ENCODE measurements at regions not wholly inside any gene's neighbourhood (a gene's known extent, or its start where the extent isn't known, plus 50 kb on each side); places are given as distances from the start of the nearest gene placed in this dataset.

GRCh38 chr2:72003796-72004195, 143.9 kb downstream of the CYP26B1 start (continued):
- TF ChIP-seq ESRRA (IDR thresholded peaks at IDR 0.05; ENCODE audit: low read length) (no peak), FOS (IDR thresholded peaks at IDR 0.05; ENCODE audit: borderline replicate concordance, extremely low read depth, insufficient read length) (no peak), NBN (IDR thresholded peaks at IDR 0.05) (no peak), HDAC6 (IDR thresholded peaks at IDR 0.05; ENCODE audit: unreplicated experiment) (no peak), JUND (IDR thresholded peaks at IDR 0.05; ENCODE audit: low read depth, low read length) (no peak), LARP7 (IDR thresholded peaks at IDR 0.05) (no peak), HCFC1 (IDR thresholded peaks at IDR 0.05; ENCODE audit: low read length) (no peak)

- Histone ChIP-seq H3K79me2 (ENCODE audit: control insufficient read depth, insufficient read depth, low read length) (no peaks in the 10 kb centered on the region), H3K36me3 (ENCODE audit: control insufficient read depth in 2 of 2, insufficient read depth in 2 of 2, low read length in 1 of 2) (no peaks in the 10 kb centered on the region), H3K4me2 (ENCODE audit: control insufficient read depth, insufficient read depth) (no peak overlapping the region), H3K9me3 (replicated peaks; ENCODE audit: control insufficient read depth, insufficient read depth, low read length) (no peaks in the 10 kb centered on the region), H2AFZ (ENCODE audit: control insufficient read depth, low read depth, low read length) (no peak overlapping the region), H3K9ac (ENCODE audit: control insufficient read depth, insufficient read depth, low read length) (no peak overlapping the region), H4K20me1 (ENCODE audit: control insufficient read depth, insufficient read depth) (no peaks in the 10 kb centered on the region), H3K4me1 (ENCODE audit: control insufficient read depth, insufficient read depth, low read length) (no peaks in the 10 kb centered on the region), H3K4me3 (no peak overlapping the region), H3K27me3 (replicated peaks in 1 of 2; ENCODE audit: control insufficient read depth in 2 of 2, insufficient read depth in 2 of 2, low read length in 1 of 2) (no peaks in the 10 kb centered on the region; a peak in 1 of 4 replicates), H3K27ac (ENCODE audit: control insufficient read depth, insufficient read depth) (no peak overlapping the region)
- RAD21 ChIA-PET (ENCODE audit: unreplicated experiment) = no interaction called here
- SMC1A ChIA-PET (ENCODE audit: uncharacterized antibody, unreplicated experiment) = no interaction called here
- CTCF ChIA-PET = no interaction called here
- FAIRE-seq (no peak), ATAC-seq (no peak), DNase-seq (ENCODE audit: low read depth, low spot score) (no peak)
- in situ Hi-C loops (cut with MboI) (no loop called here), intact Hi-C loops (cut with micrococcal nuclease; ENCODE audit: unreplicated experiment) (no loop called here)
- POLR2A ChIA-PET = no interaction called here
- BruUV-seq (replicated peaks) = no TSS peak
- WGBS (ENCODE audit: insufficient coverage, insufficient replicate concordance, low lambda C conversion rate, missing lambda C conversion rate) = 35% methylated on average over 8 of the region's 8 CpGs
- TF ChIP-seq SIX5 (IDR thresholded peaks at IDR 0.05; ENCODE audit: low read depth, low read length, severe bottlenecking) = no peak
Measured at GRCh38 chr2:72003124-72003523, 144.5 kb downstream of the CYP26B1 start.

All from GM12878 (cell line).